CD4-positive, alpha-beta T cell treated with Interleukin-17A for 4 hours (primary cell): ENCODE measurements at regions not wholly inside any gene's neighbourhood (a gene's known extent, or its start where the extent isn't known, plus 50 kb on each side); places are given as distances from the start of the nearest gene placed in this dataset.
"Not testable (repeated sequence)": the region's sequence is repeated elsewhere in the genome, so short reads cannot be mapped to it uniquely, and the experiment has no call there.

ENCODE experiments used
- DNase-seq: peaks from one replicate; pipeline ENCODE4 v3.0.0-alpha.2; 2020; ENCODE audit warnings: mixed read lengths

DNA sequence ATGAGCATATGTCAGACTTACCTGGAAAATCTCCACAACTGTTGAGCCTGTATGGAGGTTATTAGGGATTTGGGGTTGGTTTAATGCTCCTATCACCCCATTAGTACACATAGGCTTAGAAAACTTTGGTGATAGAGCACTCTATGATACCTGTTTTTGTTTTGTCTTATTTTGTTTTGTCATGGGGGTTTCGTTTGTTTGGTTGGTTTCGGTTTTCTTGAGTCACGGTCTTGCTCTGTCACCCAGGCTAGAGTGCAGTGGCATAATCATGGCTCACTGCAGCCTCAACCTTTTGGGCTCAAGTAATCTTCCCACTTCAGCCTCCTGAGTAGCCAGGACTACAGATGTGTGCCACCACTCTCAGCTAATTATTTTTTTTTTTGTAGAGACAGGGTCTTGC lies 70.0 kb downstream of the MZT1 start:
- DNase-seq = no peak

DNA sequence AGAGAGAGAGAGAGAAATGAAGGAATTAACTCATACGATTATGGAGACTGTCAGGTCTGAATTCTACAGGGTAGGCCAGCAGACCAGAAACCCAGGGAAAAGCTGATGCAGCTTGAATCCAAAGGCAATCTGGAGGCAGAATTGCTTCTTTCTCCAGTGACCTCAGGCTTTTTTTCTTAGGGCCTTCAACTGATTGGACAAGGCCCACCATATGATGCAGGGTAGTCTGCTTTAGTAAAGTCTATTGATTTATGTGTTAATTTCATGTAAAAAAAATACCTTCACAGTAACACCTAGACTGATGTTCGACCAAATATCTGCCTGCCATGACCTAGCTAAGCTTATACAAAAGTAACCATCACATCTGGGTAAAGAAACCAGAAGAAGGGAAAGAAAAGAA lies 71.1 kb downstream of the MZT1 start:
- no peak for DNase-seq

- DNase-seq = no peak
These were observed 73.9 kb downstream of the MZT1 start for GRCh38 chr13:72653506-72653905.

DNA sequence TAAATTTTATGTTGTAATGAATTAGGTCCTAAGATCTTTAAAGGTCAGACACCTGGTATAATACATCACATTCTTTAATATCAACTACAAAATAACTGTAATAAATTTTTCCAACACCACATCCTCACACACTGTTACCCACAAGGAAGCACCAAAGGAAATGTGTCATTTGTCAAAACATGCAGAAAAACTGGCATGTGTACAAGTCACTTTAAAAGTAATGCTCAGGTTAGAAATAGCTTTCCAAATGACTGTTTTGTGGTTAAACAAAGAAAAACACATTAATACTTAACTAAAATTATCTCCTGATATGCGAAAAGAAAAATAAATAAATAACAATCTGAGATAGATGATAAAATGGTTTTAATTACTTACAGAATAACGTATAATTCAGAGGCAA lies 74.7 kb downstream of the MZT1 start:
- no peak for DNase-seq

DNA sequence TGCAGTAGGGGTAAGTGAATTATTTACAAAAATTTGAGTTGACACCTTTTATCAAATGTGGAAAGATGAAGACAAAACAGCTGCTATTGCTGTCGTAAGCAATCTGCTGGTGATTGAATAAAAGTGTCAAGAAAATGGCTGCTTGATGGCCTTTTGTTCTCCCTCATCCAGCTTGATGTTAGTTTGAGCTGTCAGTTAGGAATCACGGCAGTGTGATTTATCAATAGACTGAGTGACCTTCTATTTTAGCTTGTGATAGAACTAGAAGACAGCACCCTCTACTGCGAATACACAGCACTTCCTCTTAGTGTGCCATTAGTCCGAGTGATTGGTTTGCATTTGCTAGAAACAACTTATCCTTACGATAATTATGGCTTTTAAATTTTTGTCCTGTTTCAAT lies 76.3 kb downstream of the MZT1 start:
- DNase-seq = no peak

- no peak for DNase-seq
These were observed 77.3 kb downstream of the MZT1 start for GRCh38 chr13:72650051-72650700.

DNA sequence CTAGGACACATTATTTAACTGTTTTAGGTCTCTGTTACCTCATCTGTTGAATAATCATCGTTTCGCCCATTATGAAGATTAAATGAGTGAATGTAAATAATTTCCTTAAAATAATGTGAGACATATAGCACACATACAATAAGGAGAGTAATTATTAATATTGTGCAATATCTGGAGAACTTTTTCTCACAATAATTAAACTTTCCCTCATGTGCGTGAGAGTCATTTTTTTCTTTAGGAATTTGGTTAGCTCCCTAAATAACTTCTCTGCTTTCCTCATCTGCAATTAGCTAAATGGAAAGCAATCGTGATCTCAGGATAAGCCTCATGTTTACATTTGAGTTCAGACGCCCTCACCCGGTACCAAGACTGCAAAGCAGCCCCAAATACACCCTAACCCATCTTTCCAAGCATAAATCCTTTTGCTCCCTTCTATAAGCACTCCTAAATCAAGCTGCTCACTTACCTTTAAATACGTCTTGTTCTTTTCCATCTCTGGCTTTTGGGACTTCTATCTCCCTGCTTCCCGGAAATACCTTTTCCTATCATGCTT lies 78.8 kb downstream of the MZT1 start:
- DNase-seq = no peak

DNA sequence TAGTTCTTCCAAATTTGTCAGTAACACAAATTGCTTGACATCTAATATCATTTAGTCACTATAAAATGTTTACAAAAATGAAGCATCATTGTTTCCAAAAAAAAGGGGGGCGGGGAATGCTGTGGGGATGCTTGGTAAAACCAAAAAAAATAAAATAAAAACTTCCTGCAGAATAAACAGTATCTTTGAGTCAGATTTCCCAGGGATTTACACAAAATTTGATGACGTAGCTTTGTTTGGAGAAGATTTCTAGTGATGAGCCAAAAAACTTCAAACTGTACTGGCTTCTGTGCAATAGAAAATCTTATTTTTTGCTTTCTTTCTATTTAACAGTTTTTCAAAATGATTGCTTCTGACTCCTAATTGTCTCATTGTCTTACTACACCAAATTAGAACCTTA lies 80.0 kb downstream of the MZT1 start:
- DNase-seq = no peak

DNA sequence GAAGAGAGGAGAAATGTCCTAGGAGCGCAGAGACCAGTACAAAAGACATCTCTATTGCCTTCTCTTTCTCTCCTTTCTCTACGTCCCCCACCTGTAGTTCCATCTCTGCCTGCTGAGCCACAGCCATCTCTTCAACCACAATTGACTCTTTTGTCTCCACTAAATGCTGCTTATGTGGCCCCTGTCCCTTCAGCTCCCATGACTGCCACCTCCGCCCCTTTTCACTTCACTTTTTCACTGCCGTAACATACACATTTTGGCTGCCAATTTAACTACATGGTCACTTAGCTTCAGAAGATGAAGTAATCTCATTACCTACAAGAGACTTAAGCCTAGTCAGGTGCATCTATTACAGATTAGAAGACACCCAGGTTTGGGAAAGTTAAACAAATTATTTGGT lies 81.9 kb downstream of the MZT1 start:
- DNase-seq = no peak

- DNase-seq = peak; percentile 59
These were observed 84.0 kb downstream of the MZT1 start for GRCh38 chr13:72643311-72643989.

- no peak for DNase-seq
These were observed 88.1 kb downstream of the MZT1 start for GRCh38 chr13:72639377-72639776.

DNA sequence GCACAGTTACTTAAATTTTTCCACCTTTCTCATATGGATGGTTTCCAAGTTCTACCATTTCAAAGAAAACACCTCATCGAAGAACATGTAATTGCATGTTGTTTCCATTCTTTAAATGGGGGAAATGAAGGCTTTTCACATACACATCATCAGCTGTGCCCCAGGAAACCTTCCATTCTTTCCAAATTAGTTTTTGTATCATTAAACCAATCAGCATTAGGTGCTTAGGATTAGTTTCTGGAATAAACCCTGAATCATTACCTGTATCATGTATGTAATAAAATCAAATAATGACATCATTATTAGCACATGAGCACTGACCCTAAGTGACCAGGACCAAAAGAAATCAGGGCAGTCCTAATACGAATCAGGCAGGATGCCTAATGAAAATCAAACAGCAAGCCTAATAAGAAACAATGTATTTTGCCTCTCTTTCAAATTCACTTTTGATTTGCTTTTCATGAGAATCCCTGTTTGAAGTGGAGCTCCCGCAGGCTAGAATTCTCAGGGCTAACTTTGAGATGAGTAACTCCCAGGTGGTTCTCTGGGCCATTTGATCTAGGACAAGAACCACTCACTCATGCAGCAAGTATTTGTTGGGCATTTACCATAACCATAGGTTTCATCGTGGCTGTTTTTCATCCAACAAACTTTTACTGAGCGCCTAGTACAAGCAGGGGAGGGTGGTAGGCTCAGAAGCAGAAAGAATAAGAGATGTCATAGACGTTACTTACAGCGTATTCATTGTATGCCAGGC lies 89.2 kb downstream of the MZT1 start:
- DNase-seq = no peak

- DNase-seq = no peak
These were observed 89.9 kb downstream of the MZT1 start for GRCh38 chr13:72637561-72637960.

DNA sequence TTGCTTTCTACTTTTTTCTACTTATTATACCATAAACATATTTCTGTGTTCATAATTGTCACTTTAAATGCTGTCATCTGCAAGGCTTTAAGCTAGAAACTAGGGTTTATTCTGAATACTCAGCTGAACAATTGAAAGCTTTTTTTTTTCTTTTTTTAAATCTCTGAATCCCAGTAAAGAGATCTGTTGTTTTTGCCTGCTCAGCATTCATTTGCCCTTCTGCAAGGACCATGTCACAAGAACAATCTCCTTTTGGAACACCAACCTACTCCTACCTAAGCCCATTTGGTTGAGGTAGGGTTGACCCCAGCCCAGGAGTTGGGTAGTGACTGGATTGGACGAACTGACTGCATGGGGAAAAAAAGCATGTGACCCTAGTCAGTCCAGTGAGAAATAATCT lies 92.6 kb downstream of the MZT1 start:
- no peak for DNase-seq

DNA sequence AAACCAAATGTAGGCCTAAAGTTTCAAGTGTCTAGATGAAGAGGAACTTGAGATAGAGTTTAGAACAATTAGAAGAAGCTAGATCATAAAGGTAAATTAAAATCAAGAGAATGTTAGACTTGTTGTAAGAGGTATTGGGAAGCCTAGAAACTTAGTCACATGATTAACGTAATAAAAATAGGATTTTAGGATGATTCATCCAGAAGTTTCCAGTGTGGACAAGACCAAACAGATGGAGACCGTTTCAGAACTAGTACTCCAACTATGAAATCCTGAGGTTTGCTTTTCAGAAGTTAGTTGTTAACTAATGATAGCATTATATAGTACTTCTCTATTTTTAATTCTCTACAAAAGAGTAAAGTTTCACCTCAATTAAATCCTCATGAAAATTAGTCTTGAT lies 104.9 kb downstream of the MZT1 start:
- no peak for DNase-seq

DNA sequence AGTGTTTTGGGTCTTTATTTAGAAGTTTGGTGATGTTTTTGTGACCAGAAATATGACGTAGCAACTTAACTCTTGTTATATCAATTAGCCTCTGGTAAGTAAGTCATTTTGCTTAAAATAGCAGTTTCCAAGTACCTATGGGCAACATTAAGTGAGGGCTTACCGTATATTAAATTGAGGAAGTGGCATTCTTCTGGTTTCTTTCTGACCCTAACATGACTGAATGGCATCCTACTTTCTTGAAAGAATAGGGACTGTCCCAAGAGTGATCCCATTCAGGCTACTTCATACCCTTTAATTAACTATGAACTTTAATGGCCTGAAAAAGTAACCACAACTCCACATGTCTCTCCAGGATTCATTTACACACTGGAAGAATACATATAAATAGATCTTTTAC lies 106.6 kb downstream of the MZT1 start:
- no peak for DNase-seq

- DNase-seq = no peak
These were observed 109.5 kb downstream of the MZT1 start for GRCh38 chr13:72617951-72618350.

GRCh38 chr13:72617186-72617585 lies 110.2 kb downstream of the MZT1 start:
- DNase-seq = no peak

DNA sequence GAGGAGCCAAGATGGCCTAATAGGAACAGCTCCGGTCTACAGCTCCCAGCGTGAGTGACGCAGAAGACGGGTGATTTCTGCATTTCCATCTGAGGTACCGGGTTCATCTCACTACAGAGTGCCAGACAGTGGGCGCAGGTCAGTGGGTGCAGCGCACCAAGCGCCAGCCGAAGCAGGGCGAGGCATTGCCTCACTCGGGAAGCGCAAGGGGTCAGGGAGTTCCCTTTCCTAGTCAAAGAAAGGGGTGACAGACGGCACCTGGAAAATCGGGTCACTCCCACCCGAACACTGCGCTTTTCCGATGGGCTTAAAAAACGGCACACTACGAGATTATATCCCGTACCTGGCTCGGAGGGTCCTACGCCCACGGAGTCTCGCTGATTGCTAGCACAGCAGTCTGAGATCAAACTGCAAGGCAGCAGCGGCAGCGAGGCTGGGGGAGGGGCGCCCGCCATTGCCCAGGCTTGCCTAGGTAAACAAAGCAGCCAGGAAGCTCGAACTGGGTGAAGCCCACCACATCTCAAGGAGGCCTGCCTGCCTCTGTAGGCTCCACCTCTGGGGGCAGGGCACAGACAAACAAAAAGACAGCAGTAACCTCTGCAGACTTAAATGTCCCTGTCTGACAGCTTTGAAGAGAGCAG lies 117.1 kb downstream of the MZT1 start:
- DNase-seq = not testable (repeated sequence)

DNA sequence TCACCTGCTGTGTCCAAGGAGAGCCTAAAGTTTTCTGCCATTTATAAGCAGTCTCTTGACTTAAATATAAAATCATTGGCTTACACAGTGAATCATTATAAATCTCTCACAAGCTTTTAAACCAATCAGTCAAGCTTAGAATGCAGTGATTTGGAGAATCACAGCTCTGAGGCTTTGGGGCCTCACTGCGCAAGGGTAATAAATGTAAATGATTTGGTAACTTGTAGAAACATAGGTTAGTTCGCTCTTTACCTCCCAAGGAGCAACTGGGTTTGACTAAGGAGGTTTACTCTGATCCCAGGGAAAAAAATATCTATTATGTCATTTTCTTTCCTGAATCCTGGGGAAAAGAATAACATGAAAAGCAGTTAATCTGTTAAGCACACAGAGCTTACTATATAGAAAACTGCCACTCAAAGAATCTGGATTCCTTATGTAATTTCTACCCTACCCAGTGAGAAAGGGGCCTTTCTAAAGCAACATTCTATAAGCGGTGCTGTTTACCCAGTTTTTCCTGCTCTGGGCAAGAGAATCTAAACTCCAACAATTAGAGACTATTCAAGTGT lies 128.2 kb downstream of the MZT1 start:
- no peak for DNase-seq

GRCh38 chr13:72590091-72590740 lies 137.2 kb downstream of the MZT1 start:
- DNase-seq = no peak

GRCh38 chr13:72586518-72586917 lies 140.9 kb downstream of the MZT1 start:
- no peak for DNase-seq

- DNase-seq = no peak
These were observed 142.2 kb downstream of the MZT1 start for GRCh38 chr13:72585254-72585653.
